Uterus (tissue), 2 donors: ENCODE measurements at regions not wholly inside any gene's neighbourhood (a gene's known extent, or its start where the extent isn't known, plus 50 kb on each side); places are given as distances from the start of the nearest gene placed in this dataset.

Experiments used
- POLR2A ChIP-seq, 2 donors: fragments of 450-650 bp; IDR thresholded peaks; one replicate each; pipeline ENCODE4 v1.6.1; 2016; ENCODE audit warnings: antibody characterized with exemption in 2 of 2, mild to moderate bottlenecking in 1 of 2, moderate library complexity in 1 of 2
- TF ChIP-seq, protein P1 (sequence below), 4 experiments: fragments of 200-600 bp in 2 of 4; fragments of 450-650 bp in 2 of 4; sonication (generic) in 2 of 4; IDR thresholded peaks; one replicate each; pipeline ENCODE4 v1.5.1; 2016 to 2019; ENCODE audit warnings: antibody characterized with exemption in 4 of 4, mild to moderate bottlenecking in 2 of 4, moderate library complexity in 1 of 4

DNA sequence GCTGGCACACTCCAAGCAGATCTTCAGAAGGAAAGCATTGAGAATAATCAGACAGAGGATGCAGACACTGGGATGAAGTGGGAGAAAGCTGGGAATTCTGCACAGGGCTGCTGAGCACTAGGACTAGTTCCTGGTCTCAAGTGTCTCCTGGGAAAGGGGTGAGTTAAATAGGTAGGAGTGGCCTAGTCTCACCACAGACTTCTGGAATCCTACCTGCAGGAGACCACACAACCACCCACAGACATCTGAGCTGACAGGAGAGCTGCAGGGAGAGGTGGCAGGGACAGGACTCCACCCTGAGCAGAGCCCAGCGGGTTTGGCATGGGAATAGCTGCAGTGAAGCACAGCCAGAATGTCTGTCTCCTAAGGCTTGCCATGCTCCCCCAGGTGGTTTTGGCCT, 95.1 kb upstream of the GALNTL6 start:
- TF ChIP-seq POLR2A (IDR thresholded peaks at IDR 0.05): no peak
- TF ChIP-seq, protein P1, sequence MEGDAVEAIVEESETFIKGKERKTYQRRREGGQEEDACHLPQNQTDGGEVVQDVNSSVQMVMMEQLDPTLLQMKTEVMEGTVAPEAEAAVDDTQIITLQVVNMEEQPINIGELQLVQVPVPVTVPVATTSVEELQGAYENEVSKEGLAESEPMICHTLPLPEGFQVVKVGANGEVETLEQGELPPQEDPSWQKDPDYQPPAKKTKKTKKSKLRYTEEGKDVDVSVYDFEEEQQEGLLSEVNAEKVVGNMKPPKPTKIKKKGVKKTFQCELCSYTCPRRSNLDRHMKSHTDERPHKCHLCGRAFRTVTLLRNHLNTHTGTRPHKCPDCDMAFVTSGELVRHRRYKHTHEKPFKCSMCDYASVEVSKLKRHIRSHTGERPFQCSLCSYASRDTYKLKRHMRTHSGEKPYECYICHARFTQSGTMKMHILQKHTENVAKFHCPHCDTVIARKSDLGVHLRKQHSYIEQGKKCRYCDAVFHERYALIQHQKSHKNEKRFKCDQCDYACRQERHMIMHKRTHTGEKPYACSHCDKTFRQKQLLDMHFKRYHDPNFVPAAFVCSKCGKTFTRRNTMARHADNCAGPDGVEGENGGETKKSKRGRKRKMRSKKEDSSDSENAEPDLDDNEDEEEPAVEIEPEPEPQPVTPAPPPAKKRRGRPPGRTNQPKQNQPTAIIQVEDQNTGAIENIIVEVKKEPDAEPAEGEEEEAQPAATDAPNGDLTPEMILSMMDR (IDR thresholded peaks at IDR 0.05): no peak
